GM12878 (cell line): ENCODE measurements at regions not wholly inside any gene's neighbourhood (a gene's known extent, or its start where the extent isn't known, plus 50 kb on each side); places are given as distances from the start of the nearest gene placed in this dataset.

Experiments
- ATAC-seq: fragments of 200-7000 bp; cut with Tn5 transposase; 3 replicates; pipeline ENCODE4 v1.9.1; 2020; ENCODE audit warnings: mild to moderate bottlenecking, moderate library complexity
- BruUV-seq: library from RNA; stranded (reverse); fragments of 400-500 nt; replicated peaks from 2 replicates; lab custom pipeline; 2021; lab: Mats Ljungman, UMichigan
- CTCF ChIA-PET: fragments of 300-600 bp; sonication (Branson Sonifier 250); formaldehyde crosslinking; extraction: SDS; loops from one replicate; lab custom pipeline; 2021; ENCODE audit warnings: inconsistent platforms; lab: Yijun Ruan, JAX
- POLR2A ChIA-PET: fragments of 350-600 bp; formaldehyde crosslinking; extraction: SDS; loops from one replicate; lab custom pipeline; 2021; ENCODE audit warnings: inconsistent platforms; lab: Charles Lee
- RAD21 ChIA-PET: fragments of 300-600 bp; sonication (Branson Sonifier 250); formaldehyde crosslinking; loops from one replicate; lab custom pipeline; 2023; ENCODE audit warnings: antibody characterized with exemption; ENCODE audit not compliant: unreplicated experiment; lab: Charles Lee
- SMC1A ChIA-PET: fragments of 300-600 bp; sonication (Branson Sonifier 250); formaldehyde crosslinking; loops from one replicate; lab custom pipeline; 2023; ENCODE audit not compliant: unreplicated experiment, uncharacterized antibody; lab: Charles Lee
- DNase-seq: peaks from one replicate; pipeline ENCODE4 v3.0.0-alpha.2; 2011; ENCODE audit warnings: low read depth, low spot score
- FAIRE-seq: peaks from 3 replicates; lab custom pipeline; 2011; peaks lifted over from hg19 to GRCh38; lab: Jason Lieb, UNC
- H2AFZ ChIP-seq: 2 replicates; pipeline ENCODE4 v1.6.0; 2011; ENCODE audit warnings: low read depth, low read length, control low read depth; ENCODE audit not compliant: control insufficient read depth
- H3K27ac ChIP-seq: 2 replicates; pipeline ENCODE4 v1.5.1; 2011; ENCODE audit warnings: control low read depth; ENCODE audit not compliant: control insufficient read depth, insufficient read depth
- H3K27me3 ChIP-seq, 2 experiments: replicated peaks in 1 of 2; 2 replicates each; pipeline versions ENCODE4 v1.6.0 to v1.6.1; 2011; ENCODE audit warnings: low read length in 1 of 2; ENCODE audit not compliant: control insufficient read depth in 2 of 2, insufficient read depth in 2 of 2
- H3K36me3 ChIP-seq, 2 experiments: 2 replicates each; pipeline ENCODE4 v1.5.1; 2011; ENCODE audit warnings: low read length in 1 of 2; ENCODE audit not compliant: control insufficient read depth in 2 of 2, insufficient read depth in 2 of 2
- H3K4me1 ChIP-seq: 2 replicates; pipeline ENCODE4 v1.6.1; 2011; ENCODE audit warnings: mild to moderate bottlenecking, low read length, moderate library complexity, mixed read lengths; ENCODE audit not compliant: control insufficient read depth, insufficient read depth
- H3K4me2 ChIP-seq: 2 replicates; pipeline ENCODE4 v1.6.0; 2011; ENCODE audit warnings: control low read depth; ENCODE audit not compliant: control insufficient read depth, insufficient read depth
- H3K4me3 ChIP-seq: fragments of 200-600 bp; sonication (generic); 2 replicates; pipeline ENCODE4 v1.5.1; 2016
- H3K79me2 ChIP-seq: 2 replicates; pipeline ENCODE4 v1.6.0; 2011; ENCODE audit warnings: low read length; ENCODE audit not compliant: control insufficient read depth, insufficient read depth
- H3K9ac ChIP-seq: 2 replicates; pipeline ENCODE4 v1.8.0; 2011; ENCODE audit warnings: low read length, control low read depth, mixed read lengths; ENCODE audit not compliant: control insufficient read depth, insufficient read depth
- H3K9me3 ChIP-seq: replicated peaks from 3 replicates; pipeline ENCODE4 v1.5.1; 2011; ENCODE audit warnings: mild to moderate bottlenecking, low read length; ENCODE audit not compliant: control insufficient read depth, insufficient read depth
- H4K20me1 ChIP-seq: 2 replicates; pipeline ENCODE4 v1.6.0; 2011; ENCODE audit not compliant: control insufficient read depth, insufficient read depth
- ATF7 ChIP-seq: fragments of 450-650 bp; IDR thresholded peaks from 2 replicates; pipeline ENCODE4 v1.6.1; 2016; ENCODE audit warnings: low read depth, mild to moderate bottlenecking
- BACH1 ChIP-seq: fragments of 450-650 bp; IDR thresholded peaks from 2 replicates; pipeline ENCODE4 v1.6.1; 2017; ENCODE audit warnings: mild to moderate bottlenecking, borderline replicate concordance
- BRCA1 ChIP-seq: IDR thresholded peaks from 2 replicates; pipeline ENCODE4 v1.6.1; 2011; ENCODE audit warnings: low read depth, low read length, improper control_type of control experiment
- EP300 ChIP-seq, 2 experiments: fragments of 150-350 bp in 1 of 2; IDR thresholded peaks; 2 replicates each; pipeline ENCODE4 v1.6.1; 2011 to 2012; ENCODE audit warnings: low read depth in 2 of 2, low read length in 2 of 2, borderline replicate concordance in 1 of 2, improper control_type of control experiment in 1 of 2, inconsistent platforms in 1 of 2; ENCODE audit not compliant: control insufficient read depth in 1 of 2
- MLLT1 ChIP-seq: fragments of 450-650 bp; IDR thresholded peaks from 2 replicates; pipeline ENCODE4 v1.6.1; 2016; ENCODE audit warnings: mild to moderate bottlenecking
- MYC ChIP-seq: IDR thresholded peaks from 2 replicates; pipeline ENCODE4 v1.6.1; 2011; ENCODE audit warnings: mild to moderate bottlenecking, low read length, moderate library complexity, inconsistent platforms; ENCODE audit not compliant: insufficient read depth, insufficient replicate concordance, insufficient read length, severe bottlenecking
- NR2C2 ChIP-seq: IDR thresholded peaks from 2 replicates; pipeline ENCODE4 v1.6.1; 2011; ENCODE audit warnings: borderline replicate concordance, low read depth; ENCODE audit not compliant: control insufficient read depth, insufficient read length
- SIN3A ChIP-seq: IDR thresholded peaks from 2 replicates; pipeline ENCODE4 v1.6.1; 2012; ENCODE audit warnings: low read depth, low read length, improper control_type of control experiment
- USF2 ChIP-seq: IDR thresholded peaks from 2 replicates; pipeline ENCODE4 v1.6.1; 2011; ENCODE audit warnings: low read depth, low read length, improper control_type of control experiment, borderline replicate concordance
- WGBS: methylation state at CpG from one replicate; pipeline ENCODE4 v1.1.6; 2016; ENCODE audit warnings: low lambda C conversion rate; ENCODE audit not compliant: insufficient replicate concordance, insufficient coverage; ENCODE audit errors: missing lambda C conversion rate; 5-methylcytosine and 5-hydroxymethylcytosine counted together
- in situ Hi-C: fragments of 300-500 bp; cut with MboI; formaldehyde crosslinking; loops from 9 replicates; pipeline ENCODE4 v1.14.3; 2018; ENCODE audit warnings: mixed read lengths
- intact Hi-C: fragments of 100-400 bp; cut with micrococcal nuclease; formaldehyde crosslinking; loops from one replicate; pipeline ENCODE4 v1.14.2; 2022; ENCODE audit not compliant: unreplicated experiment

GRCh38 chr3:113138839-113139743 lies 72.3 kb upstream of the BOC start (continued):
- no peak for TF ChIP-seq MLLT1
- TF ChIP-seq, all 136 proteins: peak for 0

GRCh38 chr3:113140876-113141275 lies 70.5 kb upstream of the BOC start:
- Histone ChIP-seq H4K20me1 (no peaks in the 10 kb centered on the region), H3K4me2 (no peak overlapping the region), H3K4me1 (no peaks in the 10 kb centered on the region)
- ChIA-PET SMC1A (interaction anchor here (0.6 to 1.5 kb wide), 3 partner anchors 11 to 147 kb away, joined by 3 to 5 read pairs (median 3); no protein-coding TSS in a partner anchor), POLR2A (no interaction called here)
- no peak for FAIRE-seq
- no peak for TF ChIP-seq EP300 (IDR thresholded peaks at IDR 0.05; ENCODE audit: borderline replicate concordance in 1 of 2, control insufficient read depth in 1 of 2, low read depth in 2 of 2, low read length in 2 of 2)
- no peak for TF ChIP-seq BRCA1
- TF ChIP-seq SIN3A: no peak
- TF ChIP-seq NR2C2: no peak
- no peak for TF ChIP-seq BACH1
- TF ChIP-seq MYC: no peak
- no peak for TF ChIP-seq ATF7
- TF ChIP-seq USF2: no peak
- TF ChIP-seq, all 136 proteins: peak for 0
- ATAC-seq (no peak), DNase-seq (no peak)
- H3K9me3 ChIP-seq: no peaks in the 10 kb centered on the region
- H3K4me3 ChIP-seq: no peak overlapping the region
- ChIA-PET RAD21 (interaction anchor here (1.2 kb wide), 1 partner anchor 115 kb away, joined by 3 read pairs; no protein-coding TSS in a partner anchor), CTCF (interaction anchor here (0.6 kb wide), 1 partner anchor 544 kb away, joined by 3 read pairs; no protein-coding TSS in a partner anchor)
- WGBS: 48% methylated on average over 2 of the region's 2 CpGs
- BruUV-seq: no TSS peak
- no peak overlapping the region for H2AFZ ChIP-seq
- H3K9ac ChIP-seq: no peak overlapping the region
- H3K36me3 ChIP-seq: no peaks in the 10 kb centered on the region
- no peaks in the 10 kb centered on the region for H3K79me2 ChIP-seq
- no peak overlapping the region for H3K27ac ChIP-seq
- no peaks in the 10 kb centered on the region for H3K27me3 ChIP-seq
- intact Hi-C loops (no loop called here), in situ Hi-C loops (no loop called here)
